ENCODE measurements at regions not wholly inside any gene's neighbourhood (a gene's known extent, or its start where the extent isn't known, plus 50 kb on each side); places are given as distances from the start of the nearest gene placed in this dataset.

DNA sequence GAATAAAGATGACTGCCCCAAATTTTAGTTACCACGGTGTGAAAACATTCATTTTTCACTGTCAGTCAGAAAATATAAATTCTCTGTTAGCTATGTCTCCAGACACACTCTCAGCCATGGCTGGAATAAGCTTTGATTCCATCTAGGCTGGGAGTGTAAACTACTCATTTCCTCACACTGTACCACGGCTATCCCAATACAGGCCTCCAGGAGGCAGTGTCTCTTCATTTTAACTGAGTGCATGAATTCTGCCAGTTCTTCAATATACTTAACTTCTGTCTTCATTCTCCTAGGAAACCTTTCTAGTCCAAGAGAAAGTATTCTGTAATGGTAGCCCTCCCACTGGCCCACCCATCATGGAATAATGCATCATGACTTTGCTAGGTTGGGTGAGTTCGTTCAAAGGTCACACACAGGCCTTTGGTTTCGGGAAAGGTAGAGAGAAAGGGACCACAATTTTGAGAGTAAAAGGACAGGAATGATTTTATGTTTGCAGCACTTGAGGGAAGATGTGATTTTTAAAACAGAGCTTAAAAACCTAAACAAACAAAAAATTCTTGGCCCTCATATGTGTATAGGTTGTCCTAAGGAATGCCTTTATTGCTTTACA is 381.1 kb downstream of the SEC23A start:
- TF ChIP-seq CTCF (IDR thresholded peaks at IDR 0.05; ENCODE audit: poor library complexity) = peak; percentile 87
- no peak for TF ChIP-seq EZH2phosphoT487 (IDR thresholded peaks at IDR 0.05; ENCODE audit: low read depth, severe bottlenecking, unreplicated experiment)
- no peak for TF ChIP-seq EZH2 (IDR thresholded peaks at IDR 0.05; ENCODE audit: borderline replicate concordance)
